CD4-positive, alpha-beta T cell (primary cell): ENCODE measurements at regions not wholly inside any gene's neighbourhood (a gene's known extent, or its start where the extent isn't known, plus 50 kb on each side); places are given as distances from the start of the nearest gene placed in this dataset.
"Not testable (repeated sequence)": the region's sequence is repeated elsewhere in the genome, so short reads cannot be mapped to it uniquely, and the experiment has no call there.

ENCODE experiments used
- ATAC-seq: fragments of 200-7000 bp; cut with Tn5 transposase; one replicate; pipeline ENCODE4 v1.10.0; 2022; ENCODE audit warnings: mild to moderate bottlenecking; ENCODE audit not compliant: poor library complexity
- CTCF ChIA-PET: fragments of 350-600 bp; sonication (Branson Sonifier 250); formaldehyde crosslinking; loops from one replicate; lab custom pipeline; 2021; ENCODE audit warnings: antibody characterized with exemption, inconsistent platforms; lab: Charles Lee
- POLR2A ChIA-PET: fragments of 350-600 bp; sonication (Branson Sonifier 250); formaldehyde crosslinking; loops from one replicate; lab custom pipeline; 2021; ENCODE audit warnings: antibody characterized with exemption, inconsistent platforms; lab: Charles Lee
- DNase-seq, 14 experiments: peaks; one replicate each; pipeline ENCODE4 v3.0.0-alpha.2; 2013 to 2020; ENCODE audit warnings: mixed read lengths in 2 of 14
- H3K27ac ChIP-seq, 2 donors: one replicate each; pipeline versions ENCODE4 v1.5.1 to v1.7.0; 2013; ENCODE audit warnings: low read length in 2 of 2, low read depth in 1 of 2, mild to moderate bottlenecking in 1 of 2
- H3K27me3 ChIP-seq, 2 experiments: 1 replicate in 1 of 2; 2 replicates in 1 of 2; pipeline versions ENCODE4 v1.6.1 to v1.7.0; 2013; ENCODE audit warnings: low read length in 2 of 2, control low read depth in 1 of 2, mild to moderate bottlenecking in 1 of 2, moderate library complexity in 1 of 2; ENCODE audit not compliant: insufficient read depth in 2 of 2, control insufficient read depth in 1 of 2
- H3K36me3 ChIP-seq: one replicate; pipeline ENCODE4 v1.6.1; 2013; ENCODE audit warnings: low read length, control low read depth; ENCODE audit not compliant: insufficient read depth
- H3K4me1 ChIP-seq: one replicate; pipeline ENCODE4 v1.6.1; 2013; ENCODE audit warnings: low read length, control low read depth; ENCODE audit not compliant: insufficient read depth
- H3K4me3 ChIP-seq: one replicate; pipeline ENCODE4 v1.5.1; 2013; ENCODE audit warnings: mild to moderate bottlenecking, low read length, moderate library complexity
- H3K9me3 ChIP-seq, 2 experiments: 1 replicate in 1 of 2; 2 replicates in 1 of 2; pipeline versions ENCODE4 v1.6.1 to v1.7.0; 2013; ENCODE audit warnings: low read length in 2 of 2, mild to moderate bottlenecking in 2 of 2, control low read depth in 1 of 2, moderate library complexity in 1 of 2; ENCODE audit not compliant: control insufficient read depth in 1 of 2, insufficient read depth in 1 of 2
- H3K27ac Mint-ChIP-seq: one replicate; pipeline ENCODE4 v1.8.0; 2020; ENCODE audit warnings: mixed read lengths
- H3K27me3 Mint-ChIP-seq: one replicate; pipeline ENCODE4 v1.8.0; 2021; ENCODE audit warnings: mixed read lengths
- H3K36me3 Mint-ChIP-seq: one replicate; pipeline ENCODE4 v1.8.0; 2021; ENCODE audit warnings: low read depth, mixed read lengths
- H3K4me1 Mint-ChIP-seq: one replicate; pipeline ENCODE4 v1.8.0; 2021; ENCODE audit warnings: low read depth, mixed read lengths
- H3K4me3 Mint-ChIP-seq: one replicate; pipeline ENCODE4 v1.8.0; 2020; ENCODE audit warnings: mild to moderate bottlenecking, mixed read lengths
- H3K9me3 Mint-ChIP-seq: one replicate; pipeline ENCODE4 v1.8.0; 2020; ENCODE audit warnings: mixed read lengths
- intact Hi-C, 2 experiments: fragments of 100-400 bp; cut with DNase I in 1 of 2; cut with micrococcal nuclease in 1 of 2; formaldehyde crosslinking; loops; one replicate each; pipeline versions ENCODE4 v1.15.1 to v1.9.0; 2023 to 2025; cut with DNase I, micrococcal nuclease
- TF ChIP-seq, protein P1 (sequence below): fragments of 200-600 bp; IDR thresholded peaks from one replicate; pipeline ENCODE4 v1.8.0; 2022; ENCODE audit warnings: antibody characterized with exemption, mild to moderate bottlenecking

DNA sequence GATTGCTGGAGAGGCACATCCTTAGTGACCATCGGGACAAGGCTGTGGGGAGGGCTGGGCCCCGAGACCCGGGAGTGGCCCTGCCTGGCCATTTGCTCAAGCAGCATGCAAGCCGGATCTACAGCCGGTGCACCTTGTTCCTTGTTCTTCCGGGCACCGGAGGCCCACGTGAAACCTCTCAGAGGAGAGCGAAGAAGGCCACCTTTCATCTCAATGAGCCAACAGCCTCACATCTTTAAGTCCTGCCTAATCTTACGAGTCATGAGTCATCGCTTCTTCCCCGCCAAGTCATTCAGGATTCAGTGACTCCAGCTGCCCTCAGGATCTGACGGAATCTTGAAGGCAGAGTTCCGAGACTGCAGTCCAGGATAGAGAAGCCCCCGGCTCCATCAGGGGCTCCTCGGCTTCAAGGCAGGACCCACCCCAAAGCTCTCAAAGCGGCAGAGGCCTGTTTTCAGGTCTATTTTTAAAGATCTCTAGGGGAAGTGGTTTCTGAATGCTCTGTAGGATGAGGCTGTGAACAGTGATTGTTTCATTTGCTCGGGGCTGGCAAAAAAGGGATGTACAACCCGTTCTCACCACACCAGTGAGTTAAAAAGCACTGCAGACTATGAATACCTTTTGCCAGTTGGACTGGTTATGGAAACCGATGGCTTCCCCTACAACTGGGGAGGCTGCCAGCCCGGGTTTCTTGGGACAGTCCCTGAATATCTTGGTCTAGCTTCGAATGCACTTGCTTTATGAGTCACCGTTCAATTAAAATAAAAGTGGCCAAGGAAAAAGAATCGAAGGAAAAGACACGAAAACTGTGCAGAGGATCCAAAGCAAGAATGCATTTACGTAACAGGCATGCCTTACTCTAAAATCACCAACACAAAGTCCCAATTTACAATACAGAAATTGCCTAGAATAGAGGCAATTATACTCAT is 57.2 kb upstream of the ECHDC3 start:
- TF ChIP-seq, protein P1, sequence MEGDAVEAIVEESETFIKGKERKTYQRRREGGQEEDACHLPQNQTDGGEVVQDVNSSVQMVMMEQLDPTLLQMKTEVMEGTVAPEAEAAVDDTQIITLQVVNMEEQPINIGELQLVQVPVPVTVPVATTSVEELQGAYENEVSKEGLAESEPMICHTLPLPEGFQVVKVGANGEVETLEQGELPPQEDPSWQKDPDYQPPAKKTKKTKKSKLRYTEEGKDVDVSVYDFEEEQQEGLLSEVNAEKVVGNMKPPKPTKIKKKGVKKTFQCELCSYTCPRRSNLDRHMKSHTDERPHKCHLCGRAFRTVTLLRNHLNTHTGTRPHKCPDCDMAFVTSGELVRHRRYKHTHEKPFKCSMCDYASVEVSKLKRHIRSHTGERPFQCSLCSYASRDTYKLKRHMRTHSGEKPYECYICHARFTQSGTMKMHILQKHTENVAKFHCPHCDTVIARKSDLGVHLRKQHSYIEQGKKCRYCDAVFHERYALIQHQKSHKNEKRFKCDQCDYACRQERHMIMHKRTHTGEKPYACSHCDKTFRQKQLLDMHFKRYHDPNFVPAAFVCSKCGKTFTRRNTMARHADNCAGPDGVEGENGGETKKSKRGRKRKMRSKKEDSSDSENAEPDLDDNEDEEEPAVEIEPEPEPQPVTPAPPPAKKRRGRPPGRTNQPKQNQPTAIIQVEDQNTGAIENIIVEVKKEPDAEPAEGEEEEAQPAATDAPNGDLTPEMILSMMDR = no peak

DNA sequence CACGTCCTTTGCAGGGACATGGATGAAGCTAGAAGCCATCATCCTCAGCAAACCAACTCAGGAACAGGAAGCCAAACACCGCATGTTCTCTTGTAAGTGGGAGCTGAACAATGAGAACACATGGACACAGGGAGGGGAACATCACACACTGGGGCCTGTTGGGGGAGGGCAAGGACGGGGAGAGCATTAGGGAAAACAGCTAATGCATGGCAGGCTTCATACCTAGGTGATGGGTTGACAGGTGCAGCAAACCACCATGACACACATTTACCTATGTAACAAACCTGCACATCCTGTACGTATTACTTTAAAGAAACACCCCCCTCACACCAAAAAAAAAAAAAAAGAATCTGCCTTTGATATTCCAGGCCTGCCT is 57.9 kb upstream of the ECHDC3 start:
- not testable (repeated sequence) for H3K9me3 Mint-ChIP-seq, H3K27me3 Mint-ChIP-seq
- H3K4me1 Mint-ChIP-seq = peaks cover 73% of the 10 kb centered on the region

More for the DNA sequence above, 57.2 kb upstream of the ECHDC3 start:
- Histone ChIP-seq H3K4me1 (peaks cover 51% of the 10 kb centered on the region), H3K36me3 (no peaks in the 10 kb centered on the region), H3K27me3 (no peaks in the 10 kb centered on the region), H3K27ac (peak overlapping the region; percentile 86 to 88), H3K9me3 (no peaks in the 10 kb centered on the region), H3K4me3 (peak overlapping the region; percentile 51)
- ATAC-seq (peak; percentile 86), DNase-seq (peak; percentile 38 to 84 (median 62))
- Mint-ChIP-seq H3K27me3 (no peaks in the 10 kb centered on the region), H3K36me3 (no peaks in the 10 kb centered on the region), H3K4me3 (peak overlapping the region; percentile 87), H3K4me1 (peaks cover 73% of the 10 kb centered on the region), H3K27ac (peak overlapping the region; percentile 98), H3K9me3 (no peaks in the 10 kb centered on the region)
- intact Hi-C loops = loop anchor here (1.0 to 5.0 kb wide), 5 partner anchors 26 to 73 kb away; partner anchors contain the start of gene USP6NL (in 1 of the 2)
- ChIA-PET POLR2A (interaction anchor here (0.5 to 3.2 kb wide), 13 partner anchors 11 to 521 kb away, joined by 3 to 24 read pairs (median 7); partner anchors contain the start of gene USP6NL), CTCF (interaction anchor here (0.9 kb wide), 1 partner anchor 98 kb away, joined by 4 read pairs; no protein-coding TSS in a partner anchor)

DNA sequence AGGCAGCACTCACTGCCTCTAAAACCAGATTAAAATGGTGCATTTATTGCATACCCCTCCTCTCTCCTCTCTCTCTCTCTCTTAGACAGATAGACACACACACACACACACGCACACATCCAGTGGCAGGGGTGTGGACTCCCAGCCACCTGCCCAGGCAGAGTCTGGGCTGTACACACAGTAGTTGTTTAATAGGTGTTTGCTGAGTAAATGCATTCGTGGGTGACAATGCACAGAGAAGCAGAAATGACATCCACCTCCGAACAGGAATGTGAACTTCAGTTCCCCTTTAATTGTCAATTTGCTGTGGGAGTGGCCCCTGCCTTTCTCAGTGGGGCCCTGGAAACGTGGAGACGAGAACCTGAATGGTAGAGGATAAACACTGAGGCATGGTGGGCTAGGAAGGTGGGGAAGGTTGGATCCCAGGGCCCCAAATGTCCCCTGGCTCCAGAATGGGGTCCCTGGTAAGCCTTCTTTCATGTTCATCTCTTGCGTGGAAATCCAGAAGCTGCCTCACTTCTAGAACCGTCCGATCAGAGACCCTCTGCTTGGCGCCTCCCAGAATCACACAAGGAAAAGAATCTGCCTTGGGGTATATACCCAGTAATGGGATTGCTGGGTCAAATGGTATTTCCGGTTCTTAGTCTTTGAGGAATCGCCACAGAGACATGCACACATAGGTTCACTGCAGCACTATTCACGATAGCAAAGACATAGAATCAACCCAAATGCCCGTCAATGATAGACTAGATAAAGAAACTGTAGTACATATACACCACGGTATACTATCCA is 58.5 kb upstream of the ECHDC3 start:
- no peaks in the 10 kb centered on the region for H3K27me3 ChIP-seq
- Mint-ChIP-seq H3K4me1 (peaks cover 68% of the 10 kb centered on the region), H3K9me3 (no peaks in the 10 kb centered on the region), H3K4me3 (peak overlapping the region; percentile 87), H3K27ac (peak overlapping the region; percentile 98), H3K27me3 (no peaks in the 10 kb centered on the region), H3K36me3 (no peaks in the 10 kb centered on the region)
- TF ChIP-seq, protein P1 = no peak
- CTCF ChIA-PET = interaction anchor here (0.9 kb wide), 1 partner anchor 99 kb away, joined by 4 read pairs; no protein-coding TSS in a partner anchor
- H3K4me3 ChIP-seq = peak overlapping the region; percentile 51
- peak overlapping the region; percentile 86 to 88 for H3K27ac ChIP-seq
- ATAC-seq = no peak
- H3K4me1 ChIP-seq = peaks cover 51% of the 10 kb centered on the region
- no peaks in the 10 kb centered on the region for H3K9me3 ChIP-seq
- intact Hi-C loops = loop anchor here (2.0 to 5.0 kb wide), 3 partner anchors 27 to 71 kb away; partner anchors contain the start of gene USP6NL (in 1 of the 2)
- no peaks in the 10 kb centered on the region for H3K36me3 ChIP-seq
- DNase-seq = no peak
- POLR2A ChIA-PET = interaction anchor here (0.7 to 3.2 kb wide), 4 partner anchors 9 to 86 kb away, joined by 3 to 24 read pairs (median 7); no protein-coding TSS in a partner anchor

More for the DNA sequence above, 57.9 kb upstream of the ECHDC3 start:
- H3K27ac Mint-ChIP-seq = peak overlapping the region; percentile 98
- ChIA-PET CTCF (interaction anchor here (0.9 kb wide), 1 partner anchor 98 kb away, joined by 4 read pairs; no protein-coding TSS in a partner anchor), POLR2A (interaction anchor here (0.7 to 3.2 kb wide), 7 partner anchors 10 to 520 kb away, joined by 3 to 24 read pairs (median 9); no protein-coding TSS in a partner anchor)
- H3K36me3 Mint-ChIP-seq, H3K9me3 ChIP-seq, H3K27me3 ChIP-seq, H3K36me3 ChIP-seq: not testable (repeated sequence)
- DNase-seq = peak in 4 of 14 experiments; percentile 0 to 28 (median 12)
- Histone ChIP-seq H3K4me1 (peaks cover 51% of the 10 kb centered on the region), H3K4me3 (peak overlapping the region; percentile 51), H3K27ac (peak overlapping the region; percentile 86 to 88)
- intact Hi-C loops = loop anchor here (2.0 to 5.0 kb wide), 3 partner anchors 26 to 72 kb away; partner anchors contain the start of gene USP6NL (in 1 of the 2)
- peak; percentile 53 for ATAC-seq
- peak overlapping the region; percentile 87 for H3K4me3 Mint-ChIP-seq
